Stimulated activated CD4-positive, alpha-beta T cell treated with anti-CD3 and anti-CD28 coated beads, Interleukin-2, amount 100 ng/mL, for 4 hours (primary cell): ENCODE measurements at regions not wholly inside any gene's neighbourhood (a gene's known extent, or its start where the extent isn't known, plus 50 kb on each side); places are given as distances from the start of the nearest gene placed in this dataset.
A peak's percentile ranks its signal among the peaks of the same experiment; 100 is the strongest.

Experiments used
- DNase-seq: peaks from one replicate; pipeline ENCODE4 v3.0.0-alpha.2; 2020; ENCODE audit warnings: low read depth

- no peak for DNase-seq
Measured at GRCh38 chr5:158022837-158023236, 163.9 kb upstream of the CLINT1 start.

GRCh38 chr5:158022393-158022792 lies 163.4 kb upstream of the CLINT1 start:
- no peak for DNase-seq

GRCh38 chr5:158020555-158021418 lies 161.8 kb upstream of the CLINT1 start:
- DNase-seq: no peak

GRCh38 chr5:158017469-158017868 lies 158.5 kb upstream of the CLINT1 start:
- no peak for DNase-seq

GRCh38 chr5:158014372-158014771 lies 155.4 kb upstream of the CLINT1 start:
- no peak for DNase-seq

GRCh38 chr5:158013939-158014338 lies 155.0 kb upstream of the CLINT1 start:
- DNase-seq: no peak

- no peak for DNase-seq
Measured at GRCh38 chr5:158013303-158013702, 154.4 kb upstream of the CLINT1 start.

- DNase-seq: no peak
Measured at GRCh38 chr5:158011422-158011821, 152.5 kb upstream of the CLINT1 start.

- DNase-seq: no peak
Measured at GRCh38 chr5:158010831-158011230, 151.9 kb upstream of the CLINT1 start.

- no peak for DNase-seq
Measured at GRCh38 chr5:158007336-158007735, 148.4 kb upstream of the CLINT1 start.

GRCh38 chr5:157999696-158000095 lies 140.8 kb upstream of the CLINT1 start:
- no peak for DNase-seq

- DNase-seq: no peak
Measured at GRCh38 chr5:157997991-157998504, 139.1 kb upstream of the CLINT1 start.

GRCh38 chr5:157994906-157995519 lies 136.1 kb upstream of the CLINT1 start:
- DNase-seq: peak; percentile 9

GRCh38 chr5:157993986-157994691 lies 135.2 kb upstream of the CLINT1 start:
- DNase-seq: no peak

- DNase-seq: no peak
Measured at GRCh38 chr5:157993201-157993600, 134.3 kb upstream of the CLINT1 start.

GRCh38 chr5:157990583-157991181 lies 131.7 kb upstream of the CLINT1 start:
- no peak for DNase-seq

GRCh38 chr5:157989296-157989695 lies 130.4 kb upstream of the CLINT1 start:
- no peak for DNase-seq

GRCh38 chr5:157987259-157987658 lies 128.3 kb upstream of the CLINT1 start:
- DNase-seq: no peak

GRCh38 chr5:157986431-157986990 lies 127.6 kb upstream of the CLINT1 start:
- DNase-seq: no peak

- no peak for DNase-seq
Measured at GRCh38 chr5:157984611-157985010, 125.7 kb upstream of the CLINT1 start.

GRCh38 chr5:157983906-157984551 lies 125.1 kb upstream of the CLINT1 start:
- DNase-seq: no peak
